H1 (cell line): ENCODE measurements at regions not wholly inside any gene's neighbourhood (a gene's known extent, or its start where the extent isn't known, plus 50 kb on each side); places are given as distances from the start of the nearest gene placed in this dataset.
A peak's percentile ranks its signal among the peaks of the same experiment; 100 is the strongest.

Source experiments
- CTCF ChIA-PET: fragments of 300-600 bp; sonication (Branson Sonifier 250); formaldehyde crosslinking; loops from one replicate; lab custom pipeline; 2021; ENCODE audit not compliant: partially characterized antibody; lab: Charles Lee
- POLR2A ChIA-PET: fragments of 300-600 bp; sonication (Branson Sonifier 250); formaldehyde crosslinking; loops from one replicate; lab custom pipeline; 2021; ENCODE audit warnings: inconsistent platforms; ENCODE audit not compliant: partially characterized antibody; lab: Charles Lee
- DNase-seq, 2 experiments: peaks; one replicate each; pipeline versions ENCODE4 v3.0.0 to v3.0.0-alpha.2; 2010 to 2022; ENCODE audit warnings: low spot score in 2 of 2, low read depth in 1 of 2, mixed read lengths in 1 of 2
- FAIRE-seq: peaks from 2 replicates; lab custom pipeline; 2011; peaks lifted over from hg19 to GRCh38; lab: Jason Lieb, UNC
- H2AFZ ChIP-seq: 2 replicates; pipeline ENCODE4 v1.8.1; 2012; ENCODE audit warnings: low read length, inconsistent platforms
- H2AK5ac ChIP-seq: 2 replicates; pipeline ENCODE4 v1.6.1; 2013; ENCODE audit warnings: low read depth, low read length
- H2BK120ac ChIP-seq: replicated peaks from 2 replicates; pipeline ENCODE3; 2013; ENCODE audit warnings: low read depth, low read length, inconsistent platforms
- H2BK12ac ChIP-seq: 2 replicates; pipeline ENCODE4 v1.6.1; 2013; ENCODE audit warnings: low read depth, low read length
- H2BK15ac ChIP-seq: 2 replicates; pipeline ENCODE4 v1.6.1; 2013; ENCODE audit warnings: low read length
- H2BK20ac ChIP-seq: 2 replicates; pipeline ENCODE4 v1.6.1; 2013; ENCODE audit warnings: low read length
- H2BK5ac ChIP-seq: 2 replicates; pipeline ENCODE4 v1.6.1; 2013; ENCODE audit warnings: low read depth, low read length
- H3K14ac ChIP-seq: 2 replicates; pipeline ENCODE4 v1.6.1; 2013; ENCODE audit warnings: inconsistent platforms; ENCODE audit not compliant: insufficient read length
- H3K18ac ChIP-seq: 2 replicates; pipeline ENCODE4 v1.6.1; 2013; ENCODE audit warnings: low read length; ENCODE audit errors: extremely low read depth
- H3K23ac ChIP-seq: 2 replicates; pipeline ENCODE4 v1.6.1; 2013; ENCODE audit warnings: inconsistent platforms; ENCODE audit not compliant: insufficient read length
- H3K23me2 ChIP-seq: 2 replicates; pipeline ENCODE4 v1.6.1; 2013; ENCODE audit warnings: low read depth, low read length
- H3K27ac ChIP-seq: 2 replicates; pipeline ENCODE4 v1.6.1; 2011; ENCODE audit warnings: low read depth, low read length, inconsistent platforms
- H3K27me3 ChIP-seq, 4 experiments: replicated peaks in 1 of 4; 1 replicate in 1 of 4; 2 replicates in 3 of 4; pipeline versions ENCODE4 v1.6.1 to v1.8.1; 2011 to 2013; ENCODE audit warnings: low read length in 3 of 4, mild to moderate bottlenecking in 3 of 4, inconsistent platforms in 2 of 4, mixed read lengths in 2 of 4, moderate library complexity in 1 of 4; ENCODE audit not compliant: control insufficient read depth in 3 of 4, insufficient read depth in 3 of 4; ENCODE audit errors: extremely low read depth in 1 of 4
- H3K36me3 ChIP-seq, 4 experiments: 2 replicates each; pipeline versions ENCODE4 v1.6.1 to v1.8.1; 2011 to 2013; ENCODE audit warnings: mild to moderate bottlenecking in 4 of 4, low read length in 3 of 4, moderate library complexity in 2 of 4, control low read depth in 1 of 4, inconsistent platforms in 1 of 4; ENCODE audit not compliant: insufficient read depth in 4 of 4, control insufficient read depth in 2 of 4
- H3K4ac ChIP-seq: replicated peaks from 2 replicates; pipeline ENCODE3; 2013; ENCODE audit warnings: low read length, low read depth, mixed read lengths, inconsistent platforms; ENCODE audit not compliant: insufficient read length
- H3K4me1 ChIP-seq, 4 experiments: replicated peaks in 1 of 4; 1 replicate in 1 of 4; 2 replicates in 3 of 4; pipeline versions ENCODE4 v1.6.1 to v1.8.1; 2011 to 2013; ENCODE audit warnings: low read length in 3 of 4, inconsistent platforms in 2 of 4, mixed read lengths in 1 of 4; ENCODE audit not compliant: insufficient read depth in 4 of 4, control insufficient read depth in 3 of 4
- H3K4me2 ChIP-seq, 2 experiments: 2 replicates each; pipeline versions ENCODE4 v1.6.1 to v1.8.1; 2011 to 2013; ENCODE audit warnings: low read depth in 2 of 2, low read length in 2 of 2, control low read depth in 1 of 2, inconsistent platforms in 1 of 2, mild to moderate bottlenecking in 1 of 2; ENCODE audit not compliant: insufficient read depth in 1 of 2
- H3K4me3 ChIP-seq, 4 experiments: fragments of 200-600, 300-600 bp in 1 of 4; sonication (generic), shearing (Covaris generic), sonication (Bioruptor Twin) in 1 of 4; 2 replicates each; pipeline versions ENCODE4 v1.5.1 to v1.8.1; 2011 to 2016; ENCODE audit warnings: low read length in 4 of 4, low read depth in 3 of 4, control low read depth in 2 of 4, inconsistent platforms in 2 of 4, mild to moderate bottlenecking in 2 of 4, mixed read lengths in 1 of 4, moderate library complexity in 1 of 4; ENCODE audit not compliant: insufficient read depth in 2 of 4; ENCODE audit errors: extremely low read depth in 1 of 4
- H3K56ac ChIP-seq: replicated peaks from 2 replicates; pipeline ENCODE3; 2013; ENCODE audit warnings: low read depth, mild to moderate bottlenecking, mixed read lengths, low read length, inconsistent platforms; ENCODE audit not compliant: insufficient read length
- H3K79me1 ChIP-seq: 2 replicates; pipeline ENCODE4 v1.6.1; 2013; ENCODE audit warnings: low read depth, low read length, control low read depth
- H3K79me2 ChIP-seq, 2 experiments: 2 replicates each; pipeline versions ENCODE4 v1.6.1 to v1.8.1; 2012 to 2013; ENCODE audit warnings: low read length in 2 of 2, mild to moderate bottlenecking in 2 of 2, inconsistent platforms in 1 of 2; ENCODE audit not compliant: insufficient read depth in 2 of 2, control insufficient read depth in 1 of 2
- H3K9ac ChIP-seq, 4 experiments: replicated peaks in 1 of 4; 1 replicate in 1 of 4; 2 replicates in 3 of 4; pipeline versions ENCODE4 v1.6.1 to v1.8.1; 2011 to 2013; ENCODE audit warnings: low read depth in 3 of 4, low read length in 3 of 4, control low read depth in 2 of 4, mild to moderate bottlenecking in 2 of 4, moderate library complexity in 2 of 4, inconsistent platforms in 1 of 4; ENCODE audit errors: extremely low read depth in 1 of 4
- H3K9me3 ChIP-seq, 2 experiments: 2 replicates each; pipeline versions ENCODE4 v1.6.1 to v1.8.1; 2012 to 2013; ENCODE audit warnings: mild to moderate bottlenecking in 2 of 2, moderate library complexity in 2 of 2, control low read depth in 1 of 2, inconsistent platforms in 1 of 2, low read depth in 1 of 2, low read length in 1 of 2, mixed read lengths in 1 of 2; ENCODE audit not compliant: insufficient read depth in 2 of 2
- H4K20me1 ChIP-seq, 2 experiments: replicated peaks in 1 of 2; 2 replicates each; pipeline versions ENCODE3 to v1.8.1; 2011 to 2013; ENCODE audit warnings: inconsistent platforms in 2 of 2, low read length in 2 of 2, mild to moderate bottlenecking in 1 of 2; ENCODE audit not compliant: insufficient read depth in 2 of 2, control insufficient read depth in 1 of 2
- H4K5ac ChIP-seq: 2 replicates; pipeline ENCODE4 v1.6.1; 2013; ENCODE audit warnings: low read length, low read depth, mixed read lengths, inconsistent platforms; ENCODE audit not compliant: insufficient read length
- H4K8ac ChIP-seq: 2 replicates; pipeline ENCODE4 v1.8.0; 2013; ENCODE audit warnings: mild to moderate bottlenecking, moderate library complexity, low read length, inconsistent platforms; ENCODE audit not compliant: insufficient read depth; ENCODE audit errors: extremely low read depth
- H4K91ac ChIP-seq: replicated peaks from 2 replicates; pipeline ENCODE3; 2013; ENCODE audit warnings: low read length, mixed read lengths, inconsistent platforms; ENCODE audit not compliant: insufficient read length
- RAD21 ChIP-seq, 2 experiments: IDR thresholded peaks in 1 of 2; conservative IDR thresholded peaks in 1 of 2; 2 replicates each; pipeline ENCODE4 v1.6.1; 2011; ENCODE audit warnings: low read depth in 2 of 2, low read length in 2 of 2, improper control_type of control experiment in 1 of 2, inconsistent platforms in 1 of 2, mild to moderate bottlenecking in 1 of 2, moderate library complexity in 1 of 2
- TBP ChIP-seq: IDR thresholded peaks from 2 replicates; pipeline ENCODE4 v1.6.1; 2011; ENCODE audit warnings: low read depth, low read length, improper control_type of control experiment
- TEAD4 ChIP-seq: IDR thresholded peaks from 2 replicates; pipeline ENCODE4 v1.6.1; 2012; ENCODE audit warnings: low read depth, low read length, inconsistent platforms, mixed read lengths
- ZNF274 ChIP-seq: IDR thresholded peaks from 2 replicates; pipeline ENCODE4 v1.7.0; 2012; ENCODE audit warnings: low read length, borderline replicate concordance; ENCODE audit errors: extremely low read depth
- WGBS, 2 experiments: shearing (Covaris generic) in 1 of 2; methylation state at CpG; one replicate each; pipeline versions ENCODE4 v1.1.6 to v1.1.7; 2013 to 2015; ENCODE audit warnings: low lambda C conversion rate in 2 of 2, mixed read lengths in 2 of 2, inconsistent platforms in 1 of 2, low coverage in 1 of 2, missing lambda C conversion rate in 1 of 2; ENCODE audit not compliant: insufficient replicate concordance in 2 of 2, insufficient coverage in 1 of 2, insufficient read length in 1 of 2; ENCODE audit errors: extremely low coverage in 1 of 2, missing lambda C conversion rate in 1 of 2; 5-methylcytosine and 5-hydroxymethylcytosine counted together
- TF ChIP-seq, protein P1 (sequence below): IDR thresholded peaks from 2 replicates; pipeline ENCODE4 v1.6.1; 2012; ENCODE audit warnings: inconsistent platforms
- TF ChIP-seq, protein P2 (sequence below), 3 experiments: IDR thresholded peaks; 1 replicate in 2 of 3; 2 replicates in 1 of 3; pipeline versions ENCODE4 v1.5.1 to v1.6.1; 2011; ENCODE audit warnings: low read length in 3 of 3, mild to moderate bottlenecking in 3 of 3, inconsistent platforms in 2 of 3, low read depth in 1 of 3, moderate library complexity in 1 of 3; ENCODE audit not compliant: insufficient read depth in 1 of 3; ENCODE audit errors: control extremely low read depth in 1 of 3

GRCh38 chr11:119491753-119492510, 69.0 kb upstream of the THY1 start:
- no peak overlapping the region for H3K4me2 ChIP-seq
- ChIA-PET POLR2A (interaction anchor here (1.1 kb wide), 1 partner anchor 13 kb away, joined by 3 read pairs; no protein-coding TSS in a partner anchor), CTCF (interaction anchor here (0.6 to 7.5 kb wide), 38 partner anchors 9 to 903 kb away, joined by 3 to 79 read pairs (median 3); no protein-coding TSS in a partner anchor)
- no peaks in the 10 kb centered on the region for H3K36me3 ChIP-seq
- H3K4me1 ChIP-seq, result peaks cover 0 to 5% (median 2%) of the 10 kb centered on the region in 4 experiments; a peak in 5 of 7 replicates
- H4K8ac ChIP-seq, result no peak overlapping the region
- H3K23me2 ChIP-seq, result peaks cover 5% of the 10 kb centered on the region; the same call in 1 of the 2 replicates
- H3K4ac ChIP-seq, result no peak overlapping the region
- no peaks in the 10 kb centered on the region for H3K79me2 ChIP-seq
- no peak overlapping the region for H2BK15ac ChIP-seq
- H3K9ac ChIP-seq, result no peak overlapping the region
- H2AFZ ChIP-seq, result no peak overlapping the region
- H2BK20ac ChIP-seq, result no peak overlapping the region
- H4K5ac ChIP-seq, result no peak overlapping the region
- H3K14ac ChIP-seq, result no peak overlapping the region
- 88% methylated on average over 17 of the region's 17 CpGs; no CpG with 5 or more reads in 1 of the 2 experiments for WGBS, 2 experiments
- FAIRE-seq (no peak), DNase-seq (no peak)
- H2BK12ac ChIP-seq, result no peak overlapping the region
- peaks cover 0 to 5% of the 10 kb centered on the region in 2 experiments for H4K20me1 ChIP-seq
- no peak overlapping the region for H3K4me3 ChIP-seq
- no peak overlapping the region for H2BK120ac ChIP-seq
- H3K18ac ChIP-seq, result no peak overlapping the region
- H3K9me3 ChIP-seq, result no peaks in the 10 kb centered on the region
- no peaks in the 10 kb centered on the region for H3K27me3 ChIP-seq
- H2AK5ac ChIP-seq, result no peak overlapping the region
- TF ChIP-seq ZNF274 (no peak), RAD21 (IDR thresholded peaks at IDR 0.05 in 1 of 2, conservative IDR thresholded peaks at IDR 0.05 in 1 of 2; ENCODE audit: low read depth in 2 of 2, low read length in 2 of 2) (peak in 1 of 2 experiments; percentile 38; a peak in 2 of 4 replicates), TEAD4 (peak; percentile 72; the same call in 1 of the 2 replicates), TBP (no peak)
- TF ChIP-seq, protein P1, sequence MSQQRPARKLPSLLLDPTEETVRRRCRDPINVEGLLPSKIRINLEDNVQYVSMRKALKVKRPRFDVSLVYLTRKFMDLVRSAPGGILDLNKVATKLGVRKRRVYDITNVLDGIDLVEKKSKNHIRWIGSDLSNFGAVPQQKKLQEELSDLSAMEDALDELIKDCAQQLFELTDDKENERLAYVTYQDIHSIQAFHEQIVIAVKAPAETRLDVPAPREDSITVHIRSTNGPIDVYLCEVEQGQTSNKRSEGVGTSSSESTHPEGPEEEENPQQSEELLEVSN, result no peak
- TF ChIP-seq, protein P2, sequence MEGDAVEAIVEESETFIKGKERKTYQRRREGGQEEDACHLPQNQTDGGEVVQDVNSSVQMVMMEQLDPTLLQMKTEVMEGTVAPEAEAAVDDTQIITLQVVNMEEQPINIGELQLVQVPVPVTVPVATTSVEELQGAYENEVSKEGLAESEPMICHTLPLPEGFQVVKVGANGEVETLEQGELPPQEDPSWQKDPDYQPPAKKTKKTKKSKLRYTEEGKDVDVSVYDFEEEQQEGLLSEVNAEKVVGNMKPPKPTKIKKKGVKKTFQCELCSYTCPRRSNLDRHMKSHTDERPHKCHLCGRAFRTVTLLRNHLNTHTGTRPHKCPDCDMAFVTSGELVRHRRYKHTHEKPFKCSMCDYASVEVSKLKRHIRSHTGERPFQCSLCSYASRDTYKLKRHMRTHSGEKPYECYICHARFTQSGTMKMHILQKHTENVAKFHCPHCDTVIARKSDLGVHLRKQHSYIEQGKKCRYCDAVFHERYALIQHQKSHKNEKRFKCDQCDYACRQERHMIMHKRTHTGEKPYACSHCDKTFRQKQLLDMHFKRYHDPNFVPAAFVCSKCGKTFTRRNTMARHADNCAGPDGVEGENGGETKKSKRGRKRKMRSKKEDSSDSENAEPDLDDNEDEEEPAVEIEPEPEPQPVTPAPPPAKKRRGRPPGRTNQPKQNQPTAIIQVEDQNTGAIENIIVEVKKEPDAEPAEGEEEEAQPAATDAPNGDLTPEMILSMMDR (IDR thresholded peaks at IDR 0.05; ENCODE audit: control extremely low read depth in 1 of 3, insufficient read depth in 1 of 3, low read depth in 1 of 3, low read length in 3 of 3), result peak in 1 of 3 experiments; percentile 13; a peak in 2 of 4 replicates
- H4K91ac ChIP-seq, result no peak overlapping the region
- no peak overlapping the region for H2BK5ac ChIP-seq
- H3K27ac ChIP-seq, result no peak overlapping the region
- no peaks in the 10 kb centered on the region for H3K79me1 ChIP-seq
- no peak overlapping the region for H3K23ac ChIP-seq
- no peak overlapping the region for H3K56ac ChIP-seq
